ENCODE measurements at regions not wholly inside any gene's neighbourhood (a gene's known extent, or its start where the extent isn't known, plus 50 kb on each side); places are given as distances from the start of the nearest gene placed in this dataset.

GRCh38 chr1:5611851-5612250 lies 380.4 kb downstream of the NPHP4 start:
- Histone ChIP-seq H3K27me3 (replicated peaks in 1 of 4; ENCODE audit: control extremely low read depth in 1 of 4, control insufficient read depth in 3 of 4, insufficient read depth in 4 of 4, low read length in 3 of 4) (peaks cover 0 to 7% (median 0%) of the 10 kb centered on the region in 4 experiments), H3K79me2 (ENCODE audit: control insufficient read depth, insufficient read depth, low read length) (no peaks in the 10 kb centered on the region), H3K36me3 (replicated peaks in 1 of 2; ENCODE audit: control extremely low read depth in 1 of 2, control insufficient read depth in 1 of 2, extremely low read depth in 1 of 2, insufficient read depth in 2 of 2, low read length in 1 of 2) (no peaks in the 10 kb centered on the region), H3K9ac (ENCODE audit: low read length) (no peak overlapping the region), H2AFZ (ENCODE audit: insufficient read depth, low read depth, low read length, poor library complexity, severe bottlenecking) (no peak overlapping the region), H4K20me1 (ENCODE audit: control insufficient read depth, insufficient read depth, low read length, poor library complexity, severe bottlenecking) (no peaks in the 10 kb centered on the region), H3K4me2 (replicated peaks; ENCODE audit: low read depth, low read length, poor library complexity, severe bottlenecking) (no peak overlapping the region), H3K9me3 (ENCODE audit: control extremely low read depth in 1 of 3, control insufficient read depth in 2 of 3, insufficient read depth in 1 of 3, low read length in 2 of 3) (no peaks in the 10 kb centered on the region), H3K27ac (ENCODE audit: low read length in 2 of 2) (no peak overlapping the region), H3K4me3 (ENCODE audit: control extremely low read depth in 1 of 5, extremely low read depth in 1 of 5, insufficient read depth in 1 of 5, low read depth in 2 of 5, low read length in 4 of 5) (no peak overlapping the region), H3K4me1 (ENCODE audit: control insufficient read depth in 2 of 2, insufficient read depth in 2 of 2, low read length in 2 of 2) (no peaks in the 10 kb centered on the region)
- Mint-ChIP-seq H3K4me3 (no peak overlapping the region), H3K27ac (no peak overlapping the region), H3K9me3 (ENCODE audit: insufficient read depth) (peaks cover 4% of the 10 kb centered on the region), H3K27me3 (peaks cover 24% of the 10 kb centered on the region), H3K4me1 (no peaks in the 10 kb centered on the region)
- no peak for DNase-seq
- WGBS (ENCODE audit: insufficient coverage) = 61% methylated on average over 2 of the region's 3 CpGs
- ATAC-seq (ENCODE audit: low read depth) = no peak
- ChIA-PET CTCF (no interaction called here), POLR2A (no interaction called here)
- TF ChIP-seq EZH2 (IDR thresholded peaks at IDR 0.05; ENCODE audit: borderline replicate concordance, insufficient read depth, low read depth, low read length, poor library complexity, severe bottlenecking) (no peak), CTCF (IDR thresholded peaks at IDR 0.05) (no peak)
- intact Hi-C loops (cut with micrococcal nuclease) = no loop called here

- CTCF ChIA-PET = no interaction called here
- H2AFZ ChIP-seq (ENCODE audit: insufficient read depth, low read depth, low read length, poor library complexity, severe bottlenecking) = no peak overlapping the region
- POLR2A ChIA-PET = no interaction called here
Observed at GRCh38 chr1:5611431-5611830, 380.8 kb downstream of the NPHP4 start.

More at GRCh38 chr1:5611431-5611830, 380.8 kb downstream of the NPHP4 start:
- Histone ChIP-seq H3K27me3 (replicated peaks in 1 of 4; ENCODE audit: control extremely low read depth in 1 of 4, control insufficient read depth in 3 of 4, insufficient read depth in 4 of 4, low read length in 3 of 4) (peaks cover 0 to 7% (median 0%) of the 10 kb centered on the region in 4 experiments), H3K4me3 (ENCODE audit: control extremely low read depth in 1 of 5, extremely low read depth in 1 of 5, insufficient read depth in 1 of 5, low read depth in 2 of 5, low read length in 4 of 5) (no peak overlapping the region), H3K27ac (ENCODE audit: low read length in 2 of 2) (no peak overlapping the region), H3K9me3 (ENCODE audit: control extremely low read depth in 1 of 3, control insufficient read depth in 2 of 3, insufficient read depth in 1 of 3, low read length in 2 of 3) (no peaks in the 10 kb centered on the region), H3K36me3 (replicated peaks in 1 of 2; ENCODE audit: control extremely low read depth in 1 of 2, control insufficient read depth in 1 of 2, extremely low read depth in 1 of 2, insufficient read depth in 2 of 2, low read length in 1 of 2) (no peaks in the 10 kb centered on the region), H3K4me1 (ENCODE audit: control insufficient read depth in 2 of 2, insufficient read depth in 2 of 2, low read length in 2 of 2) (no peaks in the 10 kb centered on the region), H3K9ac (ENCODE audit: low read length) (no peak overlapping the region), H3K4me2 (replicated peaks; ENCODE audit: low read depth, low read length, poor library complexity, severe bottlenecking) (no peak overlapping the region), H4K20me1 (ENCODE audit: control insufficient read depth, insufficient read depth, low read length, poor library complexity, severe bottlenecking) (no peaks in the 10 kb centered on the region), H3K79me2 (ENCODE audit: control insufficient read depth, insufficient read depth, low read length) (no peaks in the 10 kb centered on the region)
- no peak for ATAC-seq (ENCODE audit: low read depth)
- Mint-ChIP-seq H3K4me1 (no peaks in the 10 kb centered on the region), H3K27me3 (peaks cover 24% of the 10 kb centered on the region), H3K27ac (no peak overlapping the region), H3K4me3 (no peak overlapping the region), H3K9me3 (ENCODE audit: insufficient read depth) (peaks cover 4% of the 10 kb centered on the region)
- TF ChIP-seq CTCF (IDR thresholded peaks at IDR 0.05) (no peak), EZH2 (IDR thresholded peaks at IDR 0.05; ENCODE audit: borderline replicate concordance, insufficient read depth, low read depth, low read length, poor library complexity, severe bottlenecking) (no peak)
- no peak for DNase-seq
- intact Hi-C loops (cut with micrococcal nuclease) = no loop called here
- 100% methylated on average over 2 of the region's 2 CpGs for WGBS (ENCODE audit: insufficient coverage)
